GM10266 (cell line): ENCODE measurements at regions not wholly inside any gene's neighbourhood (a gene's known extent, or its start where the extent isn't known, plus 50 kb on each side); places are given as distances from the start of the nearest gene placed in this dataset.

Experiments used
- DNase-seq: peaks from one replicate; pipeline ENCODE4 v3.0.0; 2012; ENCODE audit errors: extremely low spot score
- TF ChIP-seq, protein P1 (sequence below): IDR thresholded peaks from 2 replicates; pipeline ENCODE4 v1.5.1; 2012; ENCODE audit warnings: mild to moderate bottlenecking, low read depth; ENCODE audit not compliant: control insufficient read depth, insufficient read depth; ENCODE audit errors: missing control alignments

DNA sequence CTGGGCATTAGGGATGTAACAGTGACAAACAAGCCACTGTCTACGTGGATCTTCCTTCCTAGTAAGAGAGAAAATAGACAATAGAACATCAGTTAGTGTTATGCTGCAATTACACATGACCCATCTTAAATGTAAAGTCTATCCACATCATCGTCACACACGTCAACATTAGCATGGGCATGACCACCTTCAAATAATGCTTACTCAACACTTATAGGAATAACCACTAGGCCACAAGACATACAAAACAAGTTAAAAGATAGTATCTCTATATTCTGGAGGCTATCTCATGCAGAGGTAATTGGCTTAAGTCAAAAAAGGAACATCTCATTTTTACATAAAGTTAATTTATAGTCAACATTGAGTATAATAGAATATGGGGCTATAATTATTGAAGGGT lies 156.5 kb downstream of the MOXD1 start:
- TF ChIP-seq, protein P1, sequence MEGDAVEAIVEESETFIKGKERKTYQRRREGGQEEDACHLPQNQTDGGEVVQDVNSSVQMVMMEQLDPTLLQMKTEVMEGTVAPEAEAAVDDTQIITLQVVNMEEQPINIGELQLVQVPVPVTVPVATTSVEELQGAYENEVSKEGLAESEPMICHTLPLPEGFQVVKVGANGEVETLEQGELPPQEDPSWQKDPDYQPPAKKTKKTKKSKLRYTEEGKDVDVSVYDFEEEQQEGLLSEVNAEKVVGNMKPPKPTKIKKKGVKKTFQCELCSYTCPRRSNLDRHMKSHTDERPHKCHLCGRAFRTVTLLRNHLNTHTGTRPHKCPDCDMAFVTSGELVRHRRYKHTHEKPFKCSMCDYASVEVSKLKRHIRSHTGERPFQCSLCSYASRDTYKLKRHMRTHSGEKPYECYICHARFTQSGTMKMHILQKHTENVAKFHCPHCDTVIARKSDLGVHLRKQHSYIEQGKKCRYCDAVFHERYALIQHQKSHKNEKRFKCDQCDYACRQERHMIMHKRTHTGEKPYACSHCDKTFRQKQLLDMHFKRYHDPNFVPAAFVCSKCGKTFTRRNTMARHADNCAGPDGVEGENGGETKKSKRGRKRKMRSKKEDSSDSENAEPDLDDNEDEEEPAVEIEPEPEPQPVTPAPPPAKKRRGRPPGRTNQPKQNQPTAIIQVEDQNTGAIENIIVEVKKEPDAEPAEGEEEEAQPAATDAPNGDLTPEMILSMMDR: no peak
- no peak for DNase-seq

DNA sequence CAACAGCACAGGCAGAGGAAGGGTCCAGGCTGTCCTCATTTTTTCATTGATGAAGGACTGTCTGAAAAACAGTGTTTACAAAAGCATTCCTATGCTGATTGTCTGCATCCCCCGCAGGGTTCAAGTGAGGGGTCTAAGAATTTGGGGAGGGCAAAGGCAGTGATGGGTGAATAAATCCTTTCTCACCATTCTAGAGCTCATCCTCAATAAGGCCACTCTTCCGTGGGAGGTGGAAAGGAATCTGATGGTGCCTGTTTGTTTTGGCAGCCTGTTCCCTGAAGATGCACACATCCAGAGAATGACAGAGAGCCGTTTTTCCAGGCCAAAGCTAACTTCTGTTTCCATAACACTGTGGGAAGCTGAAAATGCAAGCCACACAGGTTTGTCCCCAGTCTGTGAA lies 164.5 kb downstream of the MOXD1 start:
- TF ChIP-seq, protein P1: no peak
- DNase-seq: no peak

DNA sequence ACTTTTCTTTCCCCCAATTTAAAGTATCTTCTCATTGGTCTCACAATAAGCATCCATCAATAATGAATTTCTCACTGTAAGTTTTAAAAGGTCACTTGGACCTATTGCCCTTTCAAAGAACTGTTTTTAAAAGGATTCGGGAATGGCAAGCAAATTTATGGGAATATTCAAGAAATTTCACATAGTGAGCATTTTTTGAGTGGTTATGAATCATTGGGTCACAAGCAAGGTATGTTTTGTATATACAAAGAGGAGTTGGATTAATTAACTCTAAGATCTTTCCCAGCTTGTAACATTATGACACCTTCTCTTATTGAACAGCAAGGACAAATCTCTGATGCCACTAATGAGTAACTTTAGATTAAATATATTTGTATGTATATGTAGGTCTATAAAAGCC lies 165.0 kb downstream of the MOXD1 start:
- TF ChIP-seq, protein P1: no peak
- DNase-seq: no peak

DNA sequence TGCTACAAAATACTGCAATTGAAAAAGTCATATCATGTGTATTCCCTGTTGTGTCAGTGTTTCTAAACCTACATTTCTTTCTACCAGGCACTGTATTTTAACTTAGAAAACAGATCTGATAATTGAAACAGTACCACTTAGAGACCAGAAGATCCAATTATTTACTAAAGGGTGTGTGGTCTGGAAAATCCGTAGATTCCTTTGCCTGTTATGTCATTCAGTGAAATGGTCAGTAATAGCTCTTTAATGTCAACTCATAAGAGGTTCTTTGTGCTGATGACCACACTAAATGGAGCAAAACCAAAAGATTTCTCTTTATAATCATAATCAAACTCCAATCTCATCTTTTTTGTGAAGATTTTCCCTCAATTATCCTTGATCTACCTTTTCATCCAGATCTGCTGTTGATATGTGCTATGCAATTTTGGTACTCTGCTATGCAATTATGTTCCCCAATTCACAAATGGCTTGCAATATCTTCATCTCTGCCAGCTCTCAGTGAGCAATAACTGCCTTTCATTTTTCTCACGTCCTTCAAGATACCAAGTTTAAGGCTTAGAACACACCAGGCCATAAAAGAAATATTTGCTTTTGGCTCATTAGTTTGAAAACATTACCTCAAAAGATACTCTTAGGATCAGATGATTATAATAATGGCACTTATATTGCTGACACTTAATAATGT lies 165.5 kb downstream of the MOXD1 start:
- DNase-seq: no peak
- TF ChIP-seq, protein P1: no peak

DNA sequence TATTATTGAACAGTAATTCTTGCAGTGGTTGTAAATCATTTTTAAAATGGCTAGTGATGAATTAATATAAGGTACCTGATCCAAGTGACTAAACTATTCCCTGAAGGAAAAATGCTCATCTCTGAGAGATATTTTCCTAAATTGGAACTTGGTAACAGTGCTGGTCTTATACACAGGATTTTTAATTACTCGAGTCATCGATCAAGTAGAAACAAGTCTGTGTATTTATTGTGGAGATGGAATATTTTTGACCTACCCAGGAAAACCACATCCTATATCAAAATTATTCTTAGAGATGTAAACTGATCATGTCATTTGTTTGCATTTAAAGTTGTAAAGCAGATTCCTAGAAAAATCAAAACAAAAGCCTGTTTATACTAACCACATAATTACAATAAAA lies 166.9 kb downstream of the MOXD1 start:
- TF ChIP-seq, protein P1: no peak
- no peak for DNase-seq

DNA sequence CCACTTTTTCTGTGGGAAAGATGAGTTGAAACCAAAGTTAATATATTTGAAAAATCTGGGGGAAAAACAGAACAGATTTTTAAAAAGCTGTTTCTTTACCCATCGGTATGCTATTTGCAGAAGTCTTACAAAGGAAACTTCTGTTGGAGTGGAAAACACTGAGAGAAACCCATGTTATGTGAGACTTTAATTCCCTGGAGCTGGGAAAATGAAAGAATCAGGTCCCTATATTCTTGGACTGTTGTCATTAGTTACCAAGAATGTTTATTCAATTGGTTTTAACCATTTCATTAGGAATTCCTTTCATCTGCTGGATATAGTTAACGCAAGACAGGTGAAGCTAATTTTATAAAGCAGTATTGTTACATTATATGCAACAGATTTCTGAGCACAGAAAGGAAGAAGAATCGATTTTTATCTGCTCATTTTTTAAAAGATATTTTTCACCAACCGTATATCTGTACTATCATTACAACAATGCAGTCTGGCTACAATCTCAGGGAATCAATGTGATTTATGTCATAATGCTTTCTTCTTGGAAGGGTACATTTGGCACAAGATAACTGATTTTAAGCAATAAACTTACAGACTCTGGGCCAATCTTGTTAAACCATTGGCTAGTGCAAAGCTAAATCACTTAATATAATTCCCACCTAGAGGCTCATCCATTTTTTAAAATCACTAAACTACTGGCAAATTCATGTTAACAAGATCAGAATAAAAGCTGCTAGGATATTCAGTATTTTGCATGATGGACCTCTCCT lies 170.0 kb downstream of the MOXD1 start:
- TF ChIP-seq, protein P1: no peak
- DNase-seq: no peak

DNA sequence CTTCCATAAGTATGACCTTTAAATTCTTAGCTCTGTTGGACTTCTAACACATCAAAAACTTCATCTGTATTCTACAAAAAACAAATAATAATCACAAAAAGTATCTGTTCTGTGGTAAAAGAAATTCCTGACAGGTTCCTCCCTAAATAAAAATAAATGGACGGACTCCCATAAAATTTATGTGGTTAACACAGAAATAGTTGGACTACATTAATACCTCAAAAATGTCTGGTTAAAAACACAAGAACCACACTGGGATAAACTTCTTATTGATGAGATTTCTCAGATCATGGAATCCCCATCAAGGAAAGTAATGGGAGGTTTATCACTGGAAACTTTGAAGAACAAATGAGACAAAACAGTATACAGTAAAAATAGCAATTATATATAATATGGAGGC lies 172.4 kb downstream of the MOXD1 start:
- TF ChIP-seq, protein P1: no peak
- DNase-seq: no peak
